Activated CD8-positive, alpha-beta T cell treated with anti-CD3 and anti-CD28 coated beads, Interleukin-2, amount 10 ng/mL, durations not matched to agents 7 days and 5 days (primary cell): ENCODE measurements at regions not wholly inside any gene's neighbourhood (a gene's known extent, or its start where the extent isn't known, plus 50 kb on each side); places are given as distances from the start of the nearest gene placed in this dataset.

Experiments used
- ATAC-seq: fragments of 150-1000 bp; cut with Tn5 transposase; one replicate; pipeline ENCODE4 v1.10.0; 2021; ENCODE audit warnings: moderate library complexity
- CTCF ChIA-PET: fragments of 350-600 bp; sonication (Branson Sonifier 250); formaldehyde crosslinking; loops from one replicate; lab custom pipeline; 2021; ENCODE audit warnings: antibody characterized with exemption; lab: Charles Lee
- POLR2A ChIA-PET: fragments of 350-600 bp; sonication (Branson Sonifier 250); formaldehyde crosslinking; loops from one replicate; lab custom pipeline; 2021; ENCODE audit warnings: antibody characterized with exemption; lab: Charles Lee
- DNase-seq: peaks from one replicate; pipeline ENCODE4 v3.0.0-alpha.2; 2020
- H3K27ac Mint-ChIP-seq: one replicate; pipeline ENCODE4 v1.8.0; 2021; ENCODE audit warnings: mild to moderate bottlenecking, mixed read lengths
- H3K27me3 Mint-ChIP-seq: one replicate; pipeline ENCODE4 v1.8.0; 2021; ENCODE audit warnings: low read depth, mixed read lengths
- H3K36me3 Mint-ChIP-seq: one replicate; pipeline ENCODE4 v1.8.0; 2021; ENCODE audit warnings: low read depth, mixed read lengths
- H3K4me1 Mint-ChIP-seq: one replicate; pipeline ENCODE4 v1.8.0; 2021; ENCODE audit warnings: low read depth, mixed read lengths
- H3K4me3 Mint-ChIP-seq: one replicate; pipeline ENCODE4 v1.8.0; 2021; ENCODE audit warnings: mild to moderate bottlenecking, mixed read lengths
- H3K9me3 Mint-ChIP-seq: one replicate; pipeline ENCODE4 v1.8.0; 2022; ENCODE audit warnings: mixed read lengths; ENCODE audit not compliant: insufficient read depth

- no peak overlapping the region for H3K27ac Mint-ChIP-seq
- POLR2A ChIA-PET: no interaction called here
- CTCF ChIA-PET: no interaction called here
- no peak overlapping the region for H3K4me3 Mint-ChIP-seq
- DNase-seq (no peak), ATAC-seq (no peak)
- no peaks in the 10 kb centered on the region for H3K27me3 Mint-ChIP-seq
- no peaks in the 10 kb centered on the region for H3K36me3 Mint-ChIP-seq
- peaks cover 7% of the 10 kb centered on the region for H3K9me3 Mint-ChIP-seq
- H3K4me1 Mint-ChIP-seq: no peaks in the 10 kb centered on the region
These were observed 334.1 kb downstream of the PCDH7 start for GRCh38 chr4:31054295-31054694.

- H3K27ac Mint-ChIP-seq: no peak overlapping the region
- DNase-seq (no peak), ATAC-seq (no peak)
- H3K9me3 Mint-ChIP-seq: peaks cover 7% of the 10 kb centered on the region
- ChIA-PET POLR2A (no interaction called here), CTCF (no interaction called here)
- H3K27me3 Mint-ChIP-seq: no peaks in the 10 kb centered on the region
- no peaks in the 10 kb centered on the region for H3K4me1 Mint-ChIP-seq
- H3K36me3 Mint-ChIP-seq: no peaks in the 10 kb centered on the region
- H3K4me3 Mint-ChIP-seq: no peak overlapping the region
These were observed 338.5 kb downstream of the PCDH7 start for GRCh38 chr4:31058656-31059055.

GRCh38 chr4:31059753-31060522, 339.8 kb downstream of the PCDH7 start:
- CTCF ChIA-PET: no interaction called here
- H3K27me3 Mint-ChIP-seq: no peaks in the 10 kb centered on the region
- peaks cover 5% of the 10 kb centered on the region for H3K9me3 Mint-ChIP-seq
- no peaks in the 10 kb centered on the region for H3K36me3 Mint-ChIP-seq
- no peaks in the 10 kb centered on the region for H3K4me1 Mint-ChIP-seq
- ATAC-seq (no peak), DNase-seq (no peak)
- H3K27ac Mint-ChIP-seq: no peak overlapping the region
- POLR2A ChIA-PET: no interaction called here
- H3K4me3 Mint-ChIP-seq: no peak overlapping the region

- ChIA-PET POLR2A (no interaction called here), CTCF (no interaction called here)
- ATAC-seq: no peak
- no peak for DNase-seq
- Mint-ChIP-seq H3K4me1 (no peaks in the 10 kb centered on the region), H3K27ac (no peak overlapping the region), H3K9me3 (peaks cover 5% of the 10 kb centered on the region), H3K27me3 (no peaks in the 10 kb centered on the region), H3K4me3 (no peak overlapping the region), H3K36me3 (no peaks in the 10 kb centered on the region)
These were observed 344.9 kb downstream of the PCDH7 start for GRCh38 chr4:31065086-31065485.

- no peak for DNase-seq
- no peaks in the 10 kb centered on the region for H3K27me3 Mint-ChIP-seq
- peaks cover 5% of the 10 kb centered on the region for H3K9me3 Mint-ChIP-seq
- no peak overlapping the region for H3K4me3 Mint-ChIP-seq
- no peak overlapping the region for H3K27ac Mint-ChIP-seq
- ATAC-seq: no peak
- no peaks in the 10 kb centered on the region for H3K36me3 Mint-ChIP-seq
- ChIA-PET CTCF (no interaction called here), POLR2A (no interaction called here)
- no peaks in the 10 kb centered on the region for H3K4me1 Mint-ChIP-seq
These were observed 348.3 kb downstream of the PCDH7 start for GRCh38 chr4:31068257-31069075.

GRCh38 chr4:31069151-31069550, 349.0 kb downstream of the PCDH7 start:
- no peak for ATAC-seq
- H3K9me3 Mint-ChIP-seq: peaks cover 5% of the 10 kb centered on the region
- no peaks in the 10 kb centered on the region for H3K36me3 Mint-ChIP-seq
- no peak for DNase-seq
- ChIA-PET CTCF (no interaction called here), POLR2A (no interaction called here)
- no peak overlapping the region for H3K27ac Mint-ChIP-seq
- H3K4me3 Mint-ChIP-seq: no peak overlapping the region
- H3K27me3 Mint-ChIP-seq: no peaks in the 10 kb centered on the region
- no peaks in the 10 kb centered on the region for H3K4me1 Mint-ChIP-seq

GRCh38 chr4:31071508-31072486, 351.6 kb downstream of the PCDH7 start:
- ChIA-PET POLR2A (no interaction called here), CTCF (interaction anchor here (1.1 kb wide), 1 partner anchor 89 kb away, joined by 3 read pairs; no protein-coding TSS in a partner anchor)
- Mint-ChIP-seq H3K9me3 (peaks cover 6% of the 10 kb centered on the region), H3K4me1 (no peaks in the 10 kb centered on the region), H3K27me3 (no peaks in the 10 kb centered on the region), H3K36me3 (no peaks in the 10 kb centered on the region), H3K4me3 (no peak overlapping the region), H3K27ac (no peak overlapping the region)
- no peak for ATAC-seq
- DNase-seq: no peak

- Mint-ChIP-seq H3K4me1 (no peaks in the 10 kb centered on the region), H3K36me3 (no peaks in the 10 kb centered on the region), H3K9me3 (peaks cover 6% of the 10 kb centered on the region), H3K27ac (no peak overlapping the region), H3K4me3 (no peak overlapping the region), H3K27me3 (no peaks in the 10 kb centered on the region)
- ChIA-PET CTCF (no interaction called here), POLR2A (no interaction called here)
- DNase-seq: no peak
- ATAC-seq: no peak
These were observed 355.8 kb downstream of the PCDH7 start for GRCh38 chr4:31075969-31076368.

- no peaks in the 10 kb centered on the region for H3K27me3 Mint-ChIP-seq
- DNase-seq: no peak
- ATAC-seq: no peak
- no peak overlapping the region for H3K27ac Mint-ChIP-seq
- H3K9me3 Mint-ChIP-seq: peaks cover 6% of the 10 kb centered on the region
- POLR2A ChIA-PET: no interaction called here
- H3K4me3 Mint-ChIP-seq: no peak overlapping the region
- CTCF ChIA-PET: no interaction called here
- H3K36me3 Mint-ChIP-seq: no peaks in the 10 kb centered on the region
- H3K4me1 Mint-ChIP-seq: no peaks in the 10 kb centered on the region
These were observed 358.5 kb downstream of the PCDH7 start for GRCh38 chr4:31078661-31079060.

- peaks cover 8% of the 10 kb centered on the region for H3K9me3 Mint-ChIP-seq
- H3K36me3 Mint-ChIP-seq: no peaks in the 10 kb centered on the region
- POLR2A ChIA-PET: no interaction called here
- DNase-seq: no peak
- H3K27me3 Mint-ChIP-seq: no peaks in the 10 kb centered on the region
- CTCF ChIA-PET: no interaction called here
- H3K4me3 Mint-ChIP-seq: no peak overlapping the region
- no peaks in the 10 kb centered on the region for H3K4me1 Mint-ChIP-seq
- no peak overlapping the region for H3K27ac Mint-ChIP-seq
- ATAC-seq: no peak
These were observed 360.7 kb downstream of the PCDH7 start for GRCh38 chr4:31080887-31081286.

- Mint-ChIP-seq H3K4me1 (no peaks in the 10 kb centered on the region), H3K27ac (no peak overlapping the region), H3K9me3 (peaks cover 10% of the 10 kb centered on the region), H3K4me3 (no peak overlapping the region), H3K36me3 (no peaks in the 10 kb centered on the region), H3K27me3 (no peaks in the 10 kb centered on the region)
- ChIA-PET CTCF (no interaction called here), POLR2A (no interaction called here)
- DNase-seq (no peak), ATAC-seq (no peak)
These were observed 361.2 kb downstream of the PCDH7 start for GRCh38 chr4:31081366-31081765.
